SK-N-SH treated with all-trans-retinoic acid at 6 μM for 48 hours (cell line): ENCODE measurements at regions not wholly inside any gene's neighbourhood (a gene's known extent, or its start where the extent isn't known, plus 50 kb on each side); places are given as distances from the start of the nearest gene placed in this dataset.

Experiments used
- ATAC-seq: fragments of 200-7000 bp; cut with Tn5 transposase; 3 replicates; pipeline ENCODE4 v1.9.1; 2020; ENCODE audit warnings: mild to moderate bottlenecking, moderate library complexity
- ARNTL ChIP-seq: fragments of 450-650 bp; formaldehyde crosslinking; IDR thresholded peaks from 2 replicates; pipeline ENCODE4 v1.5.0; 2020; ENCODE audit warnings: low read depth, mild to moderate bottlenecking, moderate library complexity, borderline replicate concordance
- BACH2 ChIP-seq: fragments of 250-450 bp; sonication (Bioruptor Pico); IDR thresholded peaks from 2 replicates; pipeline ENCODE4 v1.9.0; 2021; ENCODE audit warnings: mild to moderate bottlenecking, borderline replicate concordance
- CSDC2 ChIP-seq: fragments of 250-450 bp; sonication (Bioruptor Pico); IDR thresholded peaks from 2 replicates; pipeline ENCODE4 v1.5.0; 2020; ENCODE audit warnings: mild to moderate bottlenecking, moderate library complexity
- ESRRG ChIP-seq: fragments of 250-450 bp; sonication (Bioruptor Pico); IDR thresholded peaks from 2 replicates; pipeline ENCODE4 v1.6.1; 2021; ENCODE audit warnings: mild to moderate bottlenecking
- GLIS3 ChIP-seq: fragments of 250-450 bp; sonication (Bioruptor Pico); IDR thresholded peaks from 2 replicates; pipeline ENCODE4 v1.5.0; 2020; ENCODE audit warnings: mild to moderate bottlenecking, moderate library complexity
- ISL1 ChIP-seq: fragments of 250-450 bp; sonication (Bioruptor Pico); IDR thresholded peaks from 2 replicates; pipeline ENCODE4 v2.1.2; 2022; ENCODE audit warnings: mild to moderate bottlenecking, moderate library complexity
- OSR1 ChIP-seq: fragments of 250-450 bp; sonication (Bioruptor Pico); IDR thresholded peaks from 2 replicates; pipeline ENCODE4 v1.8.0; 2022; ENCODE audit warnings: moderate library complexity, mild to moderate bottlenecking, inconsistent platforms
- PPARA ChIP-seq: fragments of 250-450 bp; sonication (Bioruptor Pico); IDR thresholded peaks from 2 replicates; pipeline ENCODE4 v1.5.0; 2020; ENCODE audit warnings: mild to moderate bottlenecking, borderline replicate concordance
- RARB ChIP-seq: fragments of 250-450 bp; sonication (Bioruptor Pico); IDR thresholded peaks from 2 replicates; pipeline ENCODE4 v1.8.0; 2021; ENCODE audit warnings: mild to moderate bottlenecking, moderate library complexity
- SNAI2 ChIP-seq: fragments of 250-450 bp; sonication (Bioruptor Pico); IDR thresholded peaks from 2 replicates; pipeline ENCODE4 v1.5.0; 2020; ENCODE audit warnings: mild to moderate bottlenecking, moderate library complexity
- TCF4 ChIP-seq: fragments of 250-450 bp; sonication (Bioruptor Pico); IDR thresholded peaks from 2 replicates; pipeline ENCODE4 v1.8.0; 2021; ENCODE audit warnings: mild to moderate bottlenecking, moderate library complexity, borderline replicate concordance
- TOX ChIP-seq: fragments of 250-450 bp; sonication (Bioruptor Pico); IDR thresholded peaks from 2 replicates; pipeline ENCODE4 v1.8.0; 2021; ENCODE audit warnings: mild to moderate bottlenecking, moderate library complexity, borderline replicate concordance
- ZC3H10 ChIP-seq: fragments of 250-450 bp; sonication (Bioruptor Pico); IDR thresholded peaks from 2 replicates; pipeline ENCODE4 v1.5.1; 2021; ENCODE audit warnings: mild to moderate bottlenecking, moderate library complexity
- ZFP3 ChIP-seq: fragments of 250-450 bp; sonication (Bioruptor Pico); IDR thresholded peaks from 2 replicates; pipeline ENCODE4 v1.5.0; 2020; ENCODE audit warnings: mild to moderate bottlenecking, moderate library complexity
- ZNF70 ChIP-seq: fragments of 450-650 bp; formaldehyde crosslinking; IDR thresholded peaks from 2 replicates; pipeline ENCODE4 v1.5.0; 2020; ENCODE audit warnings: mild to moderate bottlenecking, moderate library complexity
- ZNF8 ChIP-seq: fragments of 450-650 bp; formaldehyde crosslinking; IDR thresholded peaks from 2 replicates; pipeline ENCODE4 v1.5.0; 2020; ENCODE audit warnings: mild to moderate bottlenecking, moderate library complexity
- TF ChIP-seq, protein P1 (sequence below): fragments of 250-450 bp; sonication (Bioruptor Pico); IDR thresholded peaks from 2 replicates; pipeline ENCODE4 v1.8.0; 2021; ENCODE audit warnings: low read depth, mild to moderate bottlenecking, moderate library complexity, borderline replicate concordance
- TF ChIP-seq, protein P2 (sequence below): fragments of 250-450 bp; sonication (Bioruptor Pico); IDR thresholded peaks from 2 replicates; pipeline ENCODE4 v1.5.0; 2020; ENCODE audit warnings: mild to moderate bottlenecking, moderate library complexity
- TF ChIP-seq, protein P3 (sequence below): fragments of 250-450 bp; sonication (Bioruptor Pico); IDR thresholded peaks from 2 replicates; pipeline ENCODE4 v1.5.1; 2021; ENCODE audit warnings: mild to moderate bottlenecking, moderate library complexity
- TF ChIP-seq, protein P4 (sequence below): fragments of 250-450 bp; sonication (Bioruptor Pico); IDR thresholded peaks from 2 replicates; pipeline ENCODE4 v1.5.1; 2020; ENCODE audit warnings: low read depth, mild to moderate bottlenecking, moderate library complexity

DNA sequence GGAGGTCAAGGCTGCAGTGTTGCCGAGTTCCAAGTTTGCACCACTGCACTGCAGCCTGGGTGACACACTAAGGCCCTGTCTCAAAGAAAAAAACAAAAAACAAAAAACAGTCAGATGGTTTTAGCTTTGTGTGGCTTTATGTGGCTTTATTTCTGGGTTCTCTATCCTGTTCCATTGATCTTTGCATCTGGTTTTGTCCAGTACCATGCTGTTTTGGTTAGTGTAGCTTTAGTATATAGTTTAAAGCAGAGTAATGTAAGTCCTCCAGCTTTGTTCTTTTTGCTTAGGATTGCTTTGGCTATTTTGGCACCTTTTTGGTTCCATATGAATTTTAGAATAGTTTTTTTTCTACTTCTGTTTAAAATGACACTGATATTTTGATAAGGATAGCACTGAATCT, 225.5 kb downstream of the HDGFL1 start:
- no peak for ATAC-seq
- TF ChIP-seq SNAI2 (CRISPR knock-in tag) = no peak
- TF ChIP-seq, protein P1, sequence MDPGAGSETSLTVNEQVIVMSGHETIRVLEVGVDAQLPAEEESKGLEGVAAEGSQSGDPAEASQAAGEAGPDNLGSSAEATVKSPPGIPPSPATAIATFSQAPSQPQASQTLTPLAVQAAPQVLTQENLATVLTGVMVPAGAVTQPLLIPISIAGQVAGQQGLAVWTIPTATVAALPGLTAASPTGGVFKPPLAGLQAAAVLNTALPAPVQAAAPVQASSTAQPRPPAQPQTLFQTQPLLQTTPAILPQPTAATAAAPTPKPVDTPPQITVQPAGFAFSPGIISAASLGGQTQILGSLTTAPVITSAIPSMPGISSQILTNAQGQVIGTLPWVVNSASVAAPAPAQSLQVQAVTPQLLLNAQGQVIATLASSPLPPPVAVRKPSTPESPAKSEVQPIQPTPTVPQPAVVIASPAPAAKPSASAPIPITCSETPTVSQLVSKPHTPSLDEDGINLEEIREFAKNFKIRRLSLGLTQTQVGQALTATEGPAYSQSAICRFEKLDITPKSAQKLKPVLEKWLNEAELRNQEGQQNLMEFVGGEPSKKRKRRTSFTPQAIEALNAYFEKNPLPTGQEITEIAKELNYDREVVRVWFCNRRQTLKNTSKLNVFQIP = no peak
- TF ChIP-seq, protein P2, sequence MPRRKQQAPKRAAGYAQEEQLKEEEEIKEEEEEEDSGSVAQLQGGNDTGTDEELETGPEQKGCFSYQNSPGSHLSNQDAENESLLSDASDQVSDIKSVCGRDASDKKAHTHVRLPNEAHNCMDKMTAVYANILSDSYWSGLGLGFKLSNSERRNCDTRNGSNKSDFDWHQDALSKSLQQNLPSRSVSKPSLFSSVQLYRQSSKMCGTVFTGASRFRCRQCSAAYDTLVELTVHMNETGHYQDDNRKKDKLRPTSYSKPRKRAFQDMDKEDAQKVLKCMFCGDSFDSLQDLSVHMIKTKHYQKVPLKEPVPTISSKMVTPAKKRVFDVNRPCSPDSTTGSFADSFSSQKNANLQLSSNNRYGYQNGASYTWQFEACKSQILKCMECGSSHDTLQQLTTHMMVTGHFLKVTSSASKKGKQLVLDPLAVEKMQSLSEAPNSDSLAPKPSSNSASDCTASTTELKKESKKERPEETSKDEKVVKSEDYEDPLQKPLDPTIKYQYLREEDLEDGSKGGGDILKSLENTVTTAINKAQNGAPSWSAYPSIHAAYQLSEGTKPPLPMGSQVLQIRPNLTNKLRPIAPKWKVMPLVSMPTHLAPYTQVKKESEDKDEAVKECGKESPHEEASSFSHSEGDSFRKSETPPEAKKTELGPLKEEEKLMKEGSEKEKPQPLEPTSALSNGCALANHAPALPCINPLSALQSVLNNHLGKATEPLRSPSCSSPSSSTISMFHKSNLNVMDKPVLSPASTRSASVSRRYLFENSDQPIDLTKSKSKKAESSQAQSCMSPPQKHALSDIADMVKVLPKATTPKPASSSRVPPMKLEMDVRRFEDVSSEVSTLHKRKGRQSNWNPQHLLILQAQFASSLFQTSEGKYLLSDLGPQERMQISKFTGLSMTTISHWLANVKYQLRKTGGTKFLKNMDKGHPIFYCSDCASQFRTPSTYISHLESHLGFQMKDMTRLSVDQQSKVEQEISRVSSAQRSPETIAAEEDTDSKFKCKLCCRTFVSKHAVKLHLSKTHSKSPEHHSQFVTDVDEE (CRISPR knock-in tag) = no peak
- TF ChIP-seq, protein P3, sequence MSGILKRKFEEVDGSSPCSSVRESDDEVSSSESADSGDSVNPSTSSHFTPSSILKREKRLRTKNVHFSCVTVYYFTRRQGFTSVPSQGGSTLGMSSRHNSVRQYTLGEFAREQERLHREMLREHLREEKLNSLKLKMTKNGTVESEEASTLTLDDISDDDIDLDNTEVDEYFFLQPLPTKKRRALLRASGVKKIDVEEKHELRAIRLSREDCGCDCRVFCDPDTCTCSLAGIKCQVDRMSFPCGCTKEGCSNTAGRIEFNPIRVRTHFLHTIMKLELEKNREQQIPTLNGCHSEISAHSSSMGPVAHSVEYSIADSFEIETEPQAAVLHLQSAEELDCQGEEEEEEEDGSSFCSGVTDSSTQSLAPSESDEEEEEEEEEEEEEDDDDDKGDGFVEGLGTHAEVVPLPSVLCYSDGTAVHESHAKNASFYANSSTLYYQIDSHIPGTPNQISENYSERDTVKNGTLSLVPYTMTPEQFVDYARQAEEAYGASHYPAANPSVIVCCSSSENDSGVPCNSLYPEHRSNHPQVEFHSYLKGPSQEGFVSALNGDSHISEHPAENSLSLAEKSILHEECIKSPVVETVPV = no peak
- TF ChIP-seq, protein P4, sequence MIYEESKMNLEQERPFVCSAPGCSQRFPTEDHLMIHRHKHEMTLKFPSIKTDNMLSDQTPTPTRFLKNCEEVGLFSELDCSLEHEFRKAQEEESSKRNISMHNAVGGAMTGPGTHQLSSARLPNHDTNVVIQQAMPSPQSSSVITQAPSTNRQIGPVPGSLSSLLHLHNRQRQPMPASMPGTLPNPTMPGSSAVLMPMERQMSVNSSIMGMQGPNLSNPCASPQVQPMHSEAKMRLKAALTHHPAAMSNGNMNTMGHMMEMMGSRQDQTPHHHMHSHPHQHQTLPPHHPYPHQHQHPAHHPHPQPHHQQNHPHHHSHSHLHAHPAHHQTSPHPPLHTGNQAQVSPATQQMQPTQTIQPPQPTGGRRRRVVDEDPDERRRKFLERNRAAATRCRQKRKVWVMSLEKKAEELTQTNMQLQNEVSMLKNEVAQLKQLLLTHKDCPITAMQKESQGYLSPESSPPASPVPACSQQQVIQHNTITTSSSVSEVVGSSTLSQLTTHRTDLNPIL = no peak
- TF ChIP-seq TOX (CRISPR knock-in tag) = no peak
- TF ChIP-seq RARB (CRISPR knock-in tag) = no peak
- no peak for TF ChIP-seq OSR1 (CRISPR knock-in tag)
- TF ChIP-seq ARNTL = no peak
- TF ChIP-seq CSDC2 = no peak
- TF ChIP-seq GLIS3 (CRISPR knock-in tag) = no peak

DNA sequence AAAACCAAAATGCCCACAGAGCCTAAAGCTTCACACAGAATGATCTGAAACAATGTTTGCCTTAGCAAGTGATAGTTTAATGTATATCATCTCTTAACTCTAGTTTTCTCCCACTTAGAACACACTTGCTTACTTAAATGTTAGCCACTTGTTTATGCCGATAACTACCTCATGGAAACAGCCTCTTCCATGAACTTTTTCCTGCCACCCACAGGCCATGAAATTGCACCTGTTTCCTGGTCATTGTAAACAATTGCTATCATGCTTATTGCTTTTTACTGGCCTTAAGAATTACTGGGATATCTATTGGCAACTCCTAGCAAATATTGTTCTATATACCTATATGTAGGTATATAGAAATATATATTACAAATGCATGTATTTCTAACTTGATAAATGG, 231.1 kb downstream of the HDGFL1 start:
- no peak for ATAC-seq
- TF ChIP-seq CSDC2 (no peak), TOX (CRISPR knock-in tag) (no peak), OSR1 (CRISPR knock-in tag) (no peak), SNAI2 (CRISPR knock-in tag) (no peak), PPARA (CRISPR knock-in tag) (no peak)

DNA sequence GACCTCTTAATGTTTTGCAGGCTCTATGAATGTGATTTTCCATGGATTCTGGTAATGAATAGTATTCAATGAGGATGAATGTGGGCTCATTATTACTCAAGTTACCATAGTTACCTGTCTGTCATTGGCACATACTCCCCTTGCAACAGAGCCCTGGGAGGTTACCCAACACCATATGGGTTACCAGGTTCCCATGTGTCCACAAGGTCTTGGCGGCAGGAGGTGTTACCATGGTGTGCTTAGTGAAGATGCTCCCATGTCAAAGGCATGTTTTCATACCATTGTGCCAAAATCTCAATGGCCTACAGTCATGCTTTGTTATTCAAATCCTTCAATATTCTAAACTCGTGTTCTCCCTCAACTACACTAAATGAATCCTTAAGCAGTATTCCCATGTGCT, 232.5 kb downstream of the HDGFL1 start:
- TF ChIP-seq GLIS3 (CRISPR knock-in tag) (no peak), PPARA (CRISPR knock-in tag) (no peak), CSDC2 (no peak), ARNTL (no peak), ISL1 (CRISPR knock-in tag) (no peak), ZFP3 (CRISPR knock-in tag) (no peak)
- ATAC-seq = no peak

DNA sequence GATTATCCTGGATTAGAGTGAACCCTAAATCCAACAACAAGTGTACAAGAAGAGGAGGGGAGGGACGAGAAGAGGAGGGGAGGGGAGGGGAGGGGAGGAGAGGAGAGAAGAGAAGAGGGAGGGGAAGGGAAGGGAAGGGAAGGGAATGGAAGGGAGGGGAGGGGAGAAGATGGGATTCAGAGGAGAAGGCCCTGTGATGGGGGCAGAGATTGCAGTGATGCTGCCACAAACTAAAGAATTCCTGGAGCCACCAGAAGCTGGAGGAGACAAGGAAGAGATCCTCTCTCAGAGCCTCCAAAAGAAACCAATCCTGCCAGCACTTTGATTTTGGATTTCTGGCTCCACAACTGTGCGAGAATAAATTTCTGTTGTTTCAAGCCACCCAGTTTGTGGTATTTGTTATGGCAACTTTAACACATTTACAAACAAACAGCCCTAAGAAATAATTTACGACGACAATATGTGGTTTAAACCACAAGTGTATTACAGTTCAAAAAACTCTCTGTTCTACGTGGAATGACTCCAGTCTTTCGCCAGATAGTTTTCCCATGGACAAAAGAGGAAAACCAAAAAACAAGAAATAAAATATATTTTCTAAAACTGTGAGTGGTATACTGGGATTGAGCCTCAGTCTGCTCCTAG, 235.4 kb downstream of the HDGFL1 start:
- TF ChIP-seq ESRRG (CRISPR knock-in tag) = no peak
- no peak for TF ChIP-seq TCF4 (CRISPR knock-in tag)
- no peak for TF ChIP-seq OSR1 (CRISPR knock-in tag)
- TF ChIP-seq TOX (CRISPR knock-in tag) = no peak
- no peak for TF ChIP-seq ARNTL
- no peak for TF ChIP-seq ZNF8 (CRISPR knock-in tag)
- TF ChIP-seq GLIS3 (CRISPR knock-in tag) = no peak
- no peak for TF ChIP-seq ZNF70
- TF ChIP-seq, protein P4 = no peak
- TF ChIP-seq ZC3H10 (CRISPR knock-in tag) = no peak
- TF ChIP-seq ZFP3 (CRISPR knock-in tag) = no peak
- no peak for TF ChIP-seq BACH2 (CRISPR knock-in tag)
- TF ChIP-seq, protein P2 (CRISPR knock-in tag) = no peak
- TF ChIP-seq, protein P3 = no peak
- no peak for ATAC-seq
